ENCODE measurements at regions not wholly inside any gene's neighbourhood (a gene's known extent, or its start where the extent isn't known, plus 50 kb on each side); places are given as distances from the start of the nearest gene placed in this dataset.

- no peaks in the 10 kb centered on the region for H3K4me1 ChIP-seq (ENCODE audit: control insufficient read depth in 2 of 2, insufficient read depth in 2 of 2, low read length in 2 of 2)
- H3K9me3 ChIP-seq (ENCODE audit: control extremely low read depth in 1 of 3, control insufficient read depth in 2 of 3, insufficient read depth in 1 of 3, low read length in 2 of 3) = peaks cover 0 to 5% (median 0%) of the 10 kb centered on the region in 3 donors
- H3K4me2 ChIP-seq (replicated peaks; ENCODE audit: low read depth, low read length, poor library complexity, severe bottlenecking) = no peak overlapping the region
- POLR2A ChIA-PET = no interaction called here
- intact Hi-C loops (cut with micrococcal nuclease) = no loop called here
- no peaks in the 10 kb centered on the region for H3K36me3 ChIP-seq (replicated peaks in 1 of 2; ENCODE audit: control extremely low read depth in 1 of 2, control insufficient read depth in 1 of 2, extremely low read depth in 1 of 2, insufficient read depth in 2 of 2, low read length in 1 of 2)
- no peaks in the 10 kb centered on the region for H4K20me1 ChIP-seq (ENCODE audit: control insufficient read depth, insufficient read depth, low read length, poor library complexity, severe bottlenecking)
- no peaks in the 10 kb centered on the region for H3K27me3 Mint-ChIP-seq
- no peaks in the 10 kb centered on the region for H3K4me1 Mint-ChIP-seq
- H3K27ac Mint-ChIP-seq = no peak overlapping the region
- H3K4me3 ChIP-seq (ENCODE audit: control extremely low read depth in 1 of 5, extremely low read depth in 1 of 5, insufficient read depth in 1 of 5, low read depth in 2 of 5, low read length in 4 of 5) = no peak overlapping the region
- CTCF ChIA-PET = no interaction called here
- TF ChIP-seq EZH2 (IDR thresholded peaks at IDR 0.05; ENCODE audit: borderline replicate concordance, insufficient read depth, low read depth, low read length, poor library complexity, severe bottlenecking) = no peak
- no peak for TF ChIP-seq CTCF (IDR thresholded peaks at IDR 0.05)
- H3K4me3 Mint-ChIP-seq = no peak overlapping the region
- H3K79me2 ChIP-seq (ENCODE audit: control insufficient read depth, insufficient read depth, low read length) = no peaks in the 10 kb centered on the region
- no peak overlapping the region for H3K27ac ChIP-seq (ENCODE audit: low read length in 2 of 2)
- DNase-seq = no peak
- ATAC-seq (ENCODE audit: low read depth) = no peak
- H3K27me3 ChIP-seq (replicated peaks in 1 of 4; ENCODE audit: control extremely low read depth in 1 of 4, control insufficient read depth in 3 of 4, insufficient read depth in 4 of 4, low read length in 3 of 4) = no peaks in the 10 kb centered on the region
- no peak overlapping the region for H2AFZ ChIP-seq (ENCODE audit: insufficient read depth, low read depth, low read length, poor library complexity, severe bottlenecking)
- no peak overlapping the region for H3K9ac ChIP-seq (ENCODE audit: low read length)
- no peaks in the 10 kb centered on the region for H3K9me3 Mint-ChIP-seq (ENCODE audit: insufficient read depth)
Observed at GRCh38 chr22:34301569-34301968, 381.3 kb upstream of the LARGE1 start.

- no peak overlapping the region for H2AFZ ChIP-seq (ENCODE audit: insufficient read depth, low read depth, low read length, poor library complexity, severe bottlenecking)
- intact Hi-C loops (cut with micrococcal nuclease) = no loop called here
- Mint-ChIP-seq H3K4me3 (no peak overlapping the region), H3K27ac (no peak overlapping the region), H3K4me1 (no peaks in the 10 kb centered on the region), H3K27me3 (no peaks in the 10 kb centered on the region), H3K9me3 (ENCODE audit: insufficient read depth) (no peaks in the 10 kb centered on the region)
- H3K9me3 ChIP-seq (ENCODE audit: control extremely low read depth in 1 of 3, control insufficient read depth in 2 of 3, insufficient read depth in 1 of 3, low read length in 2 of 3) = peaks cover 0 to 5% (median 0%) of the 10 kb centered on the region in 3 donors
- no peaks in the 10 kb centered on the region for H4K20me1 ChIP-seq (ENCODE audit: control insufficient read depth, insufficient read depth, low read length, poor library complexity, severe bottlenecking)
- no peak overlapping the region for H3K27ac ChIP-seq (ENCODE audit: low read length in 2 of 2)
- DNase-seq = no peak
- ChIA-PET CTCF (no interaction called here), POLR2A (interaction anchor here (0.6 kb wide), 1 partner anchor 755 kb away, joined by 3 read pairs; no protein-coding TSS in a partner anchor)
- no peaks in the 10 kb centered on the region for H3K36me3 ChIP-seq (replicated peaks in 1 of 2; ENCODE audit: control extremely low read depth in 1 of 2, control insufficient read depth in 1 of 2, extremely low read depth in 1 of 2, insufficient read depth in 2 of 2, low read length in 1 of 2)
- H3K9ac ChIP-seq (ENCODE audit: low read length) = no peak overlapping the region
- no CpG with 5 or more reads among the region's 3 CpGs for WGBS (ENCODE audit: insufficient coverage)
- no peaks in the 10 kb centered on the region for H3K4me1 ChIP-seq (ENCODE audit: control insufficient read depth in 2 of 2, insufficient read depth in 2 of 2, low read length in 2 of 2)
- H3K4me3 ChIP-seq (ENCODE audit: control extremely low read depth in 1 of 5, extremely low read depth in 1 of 5, insufficient read depth in 1 of 5, low read depth in 2 of 5, low read length in 4 of 5) = no peak overlapping the region
- H3K4me2 ChIP-seq (replicated peaks; ENCODE audit: low read depth, low read length, poor library complexity, severe bottlenecking) = no peak overlapping the region
- H3K27me3 ChIP-seq (replicated peaks in 1 of 4; ENCODE audit: control extremely low read depth in 1 of 4, control insufficient read depth in 3 of 4, insufficient read depth in 4 of 4, low read length in 3 of 4) = no peaks in the 10 kb centered on the region
- no peaks in the 10 kb centered on the region for H3K79me2 ChIP-seq (ENCODE audit: control insufficient read depth, insufficient read depth, low read length)
- TF ChIP-seq CTCF (IDR thresholded peaks at IDR 0.05) = no peak
- no peak for TF ChIP-seq EZH2 (IDR thresholded peaks at IDR 0.05; ENCODE audit: borderline replicate concordance, insufficient read depth, low read depth, low read length, poor library complexity, severe bottlenecking)
- no peak for ATAC-seq (ENCODE audit: low read depth)
Observed at GRCh38 chr22:34303656-34304055, 383.4 kb upstream of the LARGE1 start.

All from B cell (primary cell).